ENCODE measurements at regions not wholly inside any gene's neighbourhood (a gene's known extent, or its start where the extent isn't known, plus 50 kb on each side); places are given as distances from the start of the nearest gene placed in this dataset.

GRCh38 chrX:124238268-124238667 is 94.2 kb upstream of the TEX13D start:
- WGBS, 5 donors, result 30 to 74% (median 72%) methylated on average over 1 of the region's 1 CpG
- DNase-seq, result no peak
- no peaks in the 10 kb centered on the region for H3K4me1 ChIP-seq
- H3K27ac ChIP-seq, result no peak overlapping the region
- no peak for TF ChIP-seq EP300 (IDR thresholded peaks at IDR 0.05)
- H3K9me3 ChIP-seq, result no peaks in the 10 kb centered on the region
- no peaks in the 10 kb centered on the region for H3K36me3 ChIP-seq
- intact Hi-C loops (cut with DNase I; ENCODE audit: low total_unique reads), result no loop called here
- H3K4me3 ChIP-seq, result no peak overlapping the region
- no peaks in the 10 kb centered on the region for H3K27me3 ChIP-seq

- no peaks in the 10 kb centered on the region for H3K36me3 ChIP-seq
- no peaks in the 10 kb centered on the region for H3K9me3 ChIP-seq
- H3K27ac ChIP-seq, result no peak overlapping the region
- TF ChIP-seq CTCF (IDR thresholded peaks at IDR 0.05) (no peak), POLR2AphosphoS5 (IDR thresholded peaks at IDR 0.05) (no peak), EP300 (IDR thresholded peaks at IDR 0.05) (no peak), POLR2A (IDR thresholded peaks at IDR 0.05) (no peak)
- 64 to 88% (median 86%) methylated on average over 2 of the region's 2 CpGs for WGBS, 5 donors
- H3K4me1 ChIP-seq, result no peaks in the 10 kb centered on the region
- H3K27me3 ChIP-seq, result no peaks in the 10 kb centered on the region
- intact Hi-C loops (cut with DNase I; ENCODE audit: low total_unique reads), result no loop called here
- H3K4me3 ChIP-seq, result no peak overlapping the region
- DNase-seq, result no peak
Measured at GRCh38 chrX:124239324-124239723, 93.1 kb upstream of the TEX13D start.

- TF ChIP-seq POLR2AphosphoS5 (IDR thresholded peaks at IDR 0.05) (no peak), POLR2A (IDR thresholded peaks at IDR 0.05) (no peak), EP300 (IDR thresholded peaks at IDR 0.05) (no peak), CTCF (IDR thresholded peaks at IDR 0.05) (no peak)
- no peak overlapping the region for H3K27ac ChIP-seq
Measured at GRCh38 chrX:124239911-124240310, 92.5 kb upstream of the TEX13D start.

GRCh38 chrX:124240422-124240821 is 92.0 kb upstream of the TEX13D start:
- intact Hi-C loops (cut with DNase I; ENCODE audit: low total_unique reads), result no loop called here
- Histone ChIP-seq H3K4me3 (no peak overlapping the region), H3K9me3 (no peaks in the 10 kb centered on the region), H3K27ac (no peak overlapping the region), H3K36me3 (no peaks in the 10 kb centered on the region), H3K4me1 (no peaks in the 10 kb centered on the region), H3K27me3 (no peaks in the 10 kb centered on the region)
- DNase-seq, result no peak
- no peak for TF ChIP-seq EP300 (IDR thresholded peaks at IDR 0.05)
- TF ChIP-seq CTCF (IDR thresholded peaks at IDR 0.05), result no peak
- TF ChIP-seq POLR2AphosphoS5 (IDR thresholded peaks at IDR 0.05), result no peak
- TF ChIP-seq POLR2A (IDR thresholded peaks at IDR 0.05), result no peak

More at GRCh38 chrX:124239911-124240310, 92.5 kb upstream of the TEX13D start:
- Histone ChIP-seq H3K27me3 (no peaks in the 10 kb centered on the region), H3K4me1 (no peaks in the 10 kb centered on the region), H3K36me3 (no peaks in the 10 kb centered on the region), H3K9me3 (no peaks in the 10 kb centered on the region), H3K4me3 (no peak overlapping the region)
- WGBS, 5 donors, result 46 to 60% (median 55%) methylated on average over 6 of the region's 6 CpGs
- no peak for DNase-seq
- intact Hi-C loops (cut with DNase I; ENCODE audit: low total_unique reads), result no loop called here

GRCh38 chrX:124242131-124242530 is 90.3 kb upstream of the TEX13D start:
- WGBS, 5 donors, result 64 to 84% (median 72%) methylated on average over 5 of the region's 5 CpGs
- Histone ChIP-seq H3K27me3 (no peaks in the 10 kb centered on the region), H3K9me3 (peaks cover 0 to 5% (median 0%) of the 10 kb centered on the region in 4 donors), H3K36me3 (no peaks in the 10 kb centered on the region), H3K4me1 (no peaks in the 10 kb centered on the region), H3K4me3 (no peak overlapping the region), H3K27ac (no peak overlapping the region)
- no peak for DNase-seq
- no peak for TF ChIP-seq POLR2AphosphoS5 (IDR thresholded peaks at IDR 0.05)
- intact Hi-C loops (cut with DNase I; ENCODE audit: low total_unique reads), result no loop called here
